ENCODE measurements at regions not wholly inside any gene's neighbourhood (a gene's known extent, or its start where the extent isn't known, plus 50 kb on each side); places are given as distances from the start of the nearest gene placed in this dataset.

DNA sequence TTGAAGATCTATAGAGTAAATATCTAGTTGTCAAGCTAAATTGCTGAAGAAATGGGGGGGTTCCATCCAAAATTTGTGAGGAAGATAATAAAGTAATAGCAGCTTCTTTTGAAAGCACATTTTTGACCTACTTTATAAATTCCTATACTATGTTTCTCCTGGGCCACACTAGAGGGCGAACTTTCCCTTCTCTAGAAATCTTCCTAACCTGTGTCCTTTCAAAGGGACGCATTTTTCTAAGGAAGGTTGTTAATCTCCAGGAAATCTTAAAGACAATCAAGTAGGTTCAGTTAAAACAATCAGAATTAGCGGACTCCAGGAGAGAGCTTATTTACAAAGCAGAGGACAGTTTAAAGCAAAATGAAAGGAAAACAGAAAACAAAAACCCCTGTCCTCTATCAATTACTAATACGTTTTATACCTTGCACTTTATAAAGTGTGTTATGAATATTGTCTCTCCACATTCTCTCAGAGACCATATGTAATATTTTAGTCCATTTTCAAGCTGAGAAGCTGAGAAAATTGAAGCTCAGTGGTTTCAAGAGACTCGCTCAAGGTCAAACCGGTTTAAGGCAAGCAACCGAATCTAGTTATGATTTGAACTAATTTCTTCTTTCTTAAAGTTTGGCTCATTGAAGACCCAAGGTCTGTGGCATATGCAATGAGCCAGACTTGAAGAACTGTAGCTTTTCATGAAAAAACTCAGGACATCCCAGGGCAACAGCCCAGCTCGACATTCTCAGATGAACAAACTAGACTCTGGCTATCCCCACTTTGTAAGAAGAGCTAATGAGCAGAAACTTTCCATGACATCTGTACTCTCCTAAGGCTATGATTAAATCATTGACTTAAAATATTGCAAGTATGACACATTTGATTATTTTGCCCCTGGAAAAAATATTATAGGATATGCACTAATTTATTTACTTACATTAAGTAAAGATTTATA, 273.6 kb downstream of the PAX3 start:
- TF ChIP-seq, protein P1, sequence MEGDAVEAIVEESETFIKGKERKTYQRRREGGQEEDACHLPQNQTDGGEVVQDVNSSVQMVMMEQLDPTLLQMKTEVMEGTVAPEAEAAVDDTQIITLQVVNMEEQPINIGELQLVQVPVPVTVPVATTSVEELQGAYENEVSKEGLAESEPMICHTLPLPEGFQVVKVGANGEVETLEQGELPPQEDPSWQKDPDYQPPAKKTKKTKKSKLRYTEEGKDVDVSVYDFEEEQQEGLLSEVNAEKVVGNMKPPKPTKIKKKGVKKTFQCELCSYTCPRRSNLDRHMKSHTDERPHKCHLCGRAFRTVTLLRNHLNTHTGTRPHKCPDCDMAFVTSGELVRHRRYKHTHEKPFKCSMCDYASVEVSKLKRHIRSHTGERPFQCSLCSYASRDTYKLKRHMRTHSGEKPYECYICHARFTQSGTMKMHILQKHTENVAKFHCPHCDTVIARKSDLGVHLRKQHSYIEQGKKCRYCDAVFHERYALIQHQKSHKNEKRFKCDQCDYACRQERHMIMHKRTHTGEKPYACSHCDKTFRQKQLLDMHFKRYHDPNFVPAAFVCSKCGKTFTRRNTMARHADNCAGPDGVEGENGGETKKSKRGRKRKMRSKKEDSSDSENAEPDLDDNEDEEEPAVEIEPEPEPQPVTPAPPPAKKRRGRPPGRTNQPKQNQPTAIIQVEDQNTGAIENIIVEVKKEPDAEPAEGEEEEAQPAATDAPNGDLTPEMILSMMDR (IDR thresholded peaks at IDR 0.05 in 2 of 3, conservative IDR thresholded peaks at IDR 0.05 in 1 of 3; ENCODE audit: borderline replicate concordance in 1 of 3, insufficient read depth in 1 of 3, low read depth in 2 of 3, low read length in 2 of 3) = peak; percentile 50 to 78 (median 71); a peak in 5 of 6 replicates
- TF ChIP-seq YY1 (IDR thresholded peaks at IDR 0.05; ENCODE audit: extremely low read depth, insufficient replicate concordance, low read depth, low read length) = no peak
- TF ChIP-seq EZH2 (IDR thresholded peaks at IDR 0.05) = no peak
- no peak for TF ChIP-seq ELF1 (IDR thresholded peaks at IDR 0.05; ENCODE audit: borderline replicate concordance, low read depth)
- TF ChIP-seq, protein P2, sequence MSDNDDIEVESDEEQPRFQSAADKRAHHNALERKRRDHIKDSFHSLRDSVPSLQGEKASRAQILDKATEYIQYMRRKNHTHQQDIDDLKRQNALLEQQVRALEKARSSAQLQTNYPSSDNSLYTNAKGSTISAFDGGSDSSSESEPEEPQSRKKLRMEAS (IDR thresholded peaks at IDR 0.05) = no peak
- no peak for TF ChIP-seq SRF (IDR thresholded peaks at IDR 0.05; ENCODE audit: low read depth)
- TF ChIP-seq POLR2AphosphoS5 (IDR thresholded peaks at IDR 0.05; ENCODE audit: low read depth, low read length) = no peak
- no peak for TF ChIP-seq JUND (IDR thresholded peaks at IDR 0.05)
- no peak for TF ChIP-seq ZNF274 (IDR thresholded peaks at IDR 0.05; ENCODE audit: low read depth, low read length)
- TF ChIP-seq TCF7L2 (IDR thresholded peaks at IDR 0.05; ENCODE audit: borderline replicate concordance, extremely low read depth, insufficient read depth, insufficient read length) = no peak
- TF ChIP-seq POLR2A (IDR thresholded peaks at IDR 0.05; ENCODE audit: borderline replicate concordance, extremely low read depth, insufficient read depth, insufficient read length) = no peak
- no peak for TF ChIP-seq EZH2phosphoT487 (IDR thresholded peaks at IDR 0.05; ENCODE audit: borderline replicate concordance)
- no peak for TF ChIP-seq SP1 (IDR thresholded peaks at IDR 0.05; ENCODE audit: low read depth)
- no peak for TF ChIP-seq CEBPB (IDR thresholded peaks at IDR 0.05; ENCODE audit: low read depth)

All from HCT116 (cell line).